Lower leg skin (tissue), 4 donors: ENCODE measurements at regions not wholly inside any gene's neighbourhood (a gene's known extent, or its start where the extent isn't known, plus 50 kb on each side); places are given as distances from the start of the nearest gene placed in this dataset.
"Not testable (repeated sequence)": the region's sequence is repeated elsewhere in the genome, so short reads cannot be mapped to it uniquely, and the experiment has no call there.

Experiments
- DNase-seq, 2 donors: peaks; one replicate each; pipeline ENCODE4 v3.0.0-alpha.2; 2019; ENCODE audit warnings: low spot score in 2 of 2
- H3K4me3 ChIP-seq: fragments of 200-600 bp; sonication (generic); 2 replicates; pipeline ENCODE4 v1.5.1; 2017; ENCODE audit warnings: mild to moderate bottlenecking, low read depth; ENCODE audit not compliant: poor library complexity, severe bottlenecking
- CTCF ChIP-seq, 3 donors: fragments of 450-650 bp; IDR thresholded peaks; one replicate each; pipeline ENCODE4 v1.5.1; 2016; ENCODE audit warnings: antibody characterized with exemption in 3 of 3, mild to moderate bottlenecking in 3 of 3, moderate library complexity in 2 of 3
- POLR2A ChIP-seq, 2 donors: fragments of 450-650 bp; IDR thresholded peaks; one replicate each; pipeline ENCODE4 v1.6.1; 2016 to 2017; ENCODE audit warnings: antibody characterized with exemption in 2 of 2, mild to moderate bottlenecking in 1 of 2, moderate library complexity in 1 of 2
- WGBS, 2 donors: methylation state at CpG; one replicate each; pipeline ENCODE4 v1.1.5; 2018; 5-methylcytosine and 5-hydroxymethylcytosine counted together
- intact Hi-C: fragments of 100-400 bp; cut with DNase I; formaldehyde crosslinking; loops from one replicate; pipeline ENCODE4 v1.15.0; 2023; ENCODE audit warnings: low total_unique reads

- intact Hi-C loops, result no loop called here
Observed at GRCh38 chr10:33031815-33032653, 74.0 kb upstream of the ITGB1 start.

GRCh38 chr10:33031171-33031570 lies 73.1 kb upstream of the ITGB1 start:
- no peak for DNase-seq
- intact Hi-C loops, result no loop called here
- H3K4me3 ChIP-seq, result no peak overlapping the region
- WGBS, 2 donors, result 93 to 94% methylated on average over 5 of the region's 5 CpGs
- TF ChIP-seq POLR2A (IDR thresholded peaks at IDR 0.05) (no peak), CTCF (IDR thresholded peaks at IDR 0.05) (no peak)

More at GRCh38 chr10:33031815-33032653, 74.0 kb upstream of the ITGB1 start:
- H3K4me3 ChIP-seq, result no peak overlapping the region
- TF ChIP-seq CTCF (IDR thresholded peaks at IDR 0.05), result no peak
- no peak for TF ChIP-seq POLR2A (IDR thresholded peaks at IDR 0.05)
- 62 to 67% methylated on average over 5 of the region's 5 CpGs for WGBS, 2 donors
- DNase-seq, result no peak

- H3K4me3 ChIP-seq, DNase-seq, intact Hi-C loops: not testable (repeated sequence)
- WGBS, 2 donors, result 89 to 95% methylated on average over 5 of the region's 5 CpGs
Observed at GRCh38 chr10:33028515-33028914, 70.5 kb upstream of the ITGB1 start.

GRCh38 chr10:33027088-33027487 lies 69.1 kb upstream of the ITGB1 start:
- 84 to 90% methylated on average over 6 of the region's 6 CpGs for WGBS, 2 donors
- TF ChIP-seq POLR2A (IDR thresholded peaks at IDR 0.05) (no peak), CTCF (IDR thresholded peaks at IDR 0.05) (no peak)
- no peak for DNase-seq
- H3K4me3 ChIP-seq, result no peak overlapping the region
- intact Hi-C loops, result no loop called here

- DNase-seq, result no peak
- 29 to 41% methylated on average over 3 of the region's 3 CpGs for WGBS, 2 donors
- intact Hi-C loops, result no loop called here
- H3K4me3 ChIP-seq, result no peak overlapping the region
- TF ChIP-seq POLR2A (IDR thresholded peaks at IDR 0.05) (no peak), CTCF (IDR thresholded peaks at IDR 0.05) (no peak)
Observed at GRCh38 chr10:33026422-33026821, 68.4 kb upstream of the ITGB1 start.

- TF ChIP-seq CTCF (IDR thresholded peaks at IDR 0.05) (no peak), POLR2A (IDR thresholded peaks at IDR 0.05) (no peak)
- H3K4me3 ChIP-seq, result no peak overlapping the region
- intact Hi-C loops, result no loop called here
- no peak for DNase-seq
- WGBS, 2 donors, result 67 to 80% methylated on average over 4 of the region's 4 CpGs
Observed at GRCh38 chr10:33025910-33026309, 67.9 kb upstream of the ITGB1 start.
